ENCODE measurements at regions not wholly inside any gene's neighbourhood (a gene's known extent, or its start where the extent isn't known, plus 50 kb on each side); places are given as distances from the start of the nearest gene placed in this dataset.

DNA sequence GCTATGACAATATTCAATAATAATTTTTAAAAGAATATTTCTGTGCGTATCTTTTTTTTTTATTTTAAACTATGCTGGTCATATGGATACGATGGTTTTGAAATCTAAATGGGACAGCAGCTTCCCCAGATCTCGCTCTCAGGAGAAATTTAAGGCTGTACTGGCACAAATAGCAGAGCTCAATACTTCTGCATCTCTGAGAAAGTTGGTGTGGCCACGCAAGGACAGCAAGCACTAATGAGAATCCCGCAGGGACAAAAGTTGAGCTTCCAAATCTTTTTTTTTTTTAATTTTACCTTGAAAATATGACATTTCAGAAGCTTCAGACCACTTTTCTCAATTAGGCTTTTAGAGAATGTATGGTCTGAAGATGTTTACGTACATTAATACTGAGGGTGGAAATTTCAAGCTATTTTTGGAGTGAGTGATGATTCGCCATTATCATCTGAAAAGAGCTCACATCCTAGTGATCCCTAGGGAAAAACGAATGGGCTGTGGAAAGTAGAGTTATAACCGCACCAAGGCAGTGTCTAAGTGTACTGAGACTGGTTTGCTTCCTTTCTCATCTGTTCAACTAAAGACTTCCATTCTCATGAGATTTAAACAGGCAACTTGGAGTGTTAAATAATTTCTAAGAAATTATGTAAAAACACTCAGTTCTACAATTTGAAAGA, 840.0 kb downstream of the C6orf118 start:
- H2AFZ ChIP-seq (ENCODE audit: control insufficient read depth, low read length) = no peak overlapping the region
- H3K36me3 ChIP-seq (ENCODE audit: control insufficient read depth in 2 of 2, extremely low read depth in 1 of 2, insufficient read depth in 2 of 2, low read length in 2 of 2) = no peaks in the 10 kb centered on the region
- H3K27me3 ChIP-seq (ENCODE audit: control insufficient read depth, extremely low read depth, insufficient read depth, low read length) = no peaks in the 10 kb centered on the region
- H3K4me2 ChIP-seq (ENCODE audit: control insufficient read depth, extremely low read depth, insufficient read depth, low read depth, low read length) = no peak overlapping the region
- DNase-seq (ENCODE audit: low read depth, low spot score) (no peak), FAIRE-seq (no peak)
- no peak overlapping the region for H3K27ac ChIP-seq (ENCODE audit: control insufficient read depth, insufficient read depth, low read length)
- H3K9me3 ChIP-seq (ENCODE audit: control insufficient read depth, low read depth, low read length) = no peaks in the 10 kb centered on the region
- no peaks in the 10 kb centered on the region for H4K20me1 ChIP-seq (ENCODE audit: control insufficient read depth, extremely low read depth, insufficient read depth, low read length)
- no peak overlapping the region for H3K9ac ChIP-seq (ENCODE audit: control insufficient read depth, extremely low read depth, insufficient read depth, low read length)
- H3K9me1 ChIP-seq (ENCODE audit: control insufficient read depth, extremely low read depth, insufficient read depth, low read length) = no peaks in the 10 kb centered on the region
- H3K4me3 ChIP-seq (ENCODE audit: control insufficient read depth in 2 of 3, extremely low read depth in 1 of 3, insufficient read depth in 2 of 3, low read depth in 1 of 3, low read length in 3 of 3) = no peak overlapping the region
- TF ChIP-seq EZH2 (IDR thresholded peaks at IDR 0.05; ENCODE audit: low read length) = no peak
- TF ChIP-seq, protein P1, sequence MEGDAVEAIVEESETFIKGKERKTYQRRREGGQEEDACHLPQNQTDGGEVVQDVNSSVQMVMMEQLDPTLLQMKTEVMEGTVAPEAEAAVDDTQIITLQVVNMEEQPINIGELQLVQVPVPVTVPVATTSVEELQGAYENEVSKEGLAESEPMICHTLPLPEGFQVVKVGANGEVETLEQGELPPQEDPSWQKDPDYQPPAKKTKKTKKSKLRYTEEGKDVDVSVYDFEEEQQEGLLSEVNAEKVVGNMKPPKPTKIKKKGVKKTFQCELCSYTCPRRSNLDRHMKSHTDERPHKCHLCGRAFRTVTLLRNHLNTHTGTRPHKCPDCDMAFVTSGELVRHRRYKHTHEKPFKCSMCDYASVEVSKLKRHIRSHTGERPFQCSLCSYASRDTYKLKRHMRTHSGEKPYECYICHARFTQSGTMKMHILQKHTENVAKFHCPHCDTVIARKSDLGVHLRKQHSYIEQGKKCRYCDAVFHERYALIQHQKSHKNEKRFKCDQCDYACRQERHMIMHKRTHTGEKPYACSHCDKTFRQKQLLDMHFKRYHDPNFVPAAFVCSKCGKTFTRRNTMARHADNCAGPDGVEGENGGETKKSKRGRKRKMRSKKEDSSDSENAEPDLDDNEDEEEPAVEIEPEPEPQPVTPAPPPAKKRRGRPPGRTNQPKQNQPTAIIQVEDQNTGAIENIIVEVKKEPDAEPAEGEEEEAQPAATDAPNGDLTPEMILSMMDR (optimal IDR thresholded peaks at IDR 0.05 in 1 of 3, IDR thresholded peaks at IDR 0.05 in 1 of 3, conservative IDR thresholded peaks at IDR 0.05 in 1 of 3; ENCODE audit: extremely low read depth in 1 of 3, insufficient read depth in 2 of 3, low read length in 3 of 3) = no peak
- H3K79me2 ChIP-seq (ENCODE audit: control insufficient read depth, insufficient read depth, low read length) = no peaks in the 10 kb centered on the region
- dilution Hi-C loops (cut with MboI; ENCODE audit: extremely low pct_ligation_motif_present, low sequenced_read_pairs) = no loop called here
- H3K4me1 ChIP-seq (ENCODE audit: control insufficient read depth, extremely low read depth, insufficient read depth, low read length) = no peaks in the 10 kb centered on the region

DNA sequence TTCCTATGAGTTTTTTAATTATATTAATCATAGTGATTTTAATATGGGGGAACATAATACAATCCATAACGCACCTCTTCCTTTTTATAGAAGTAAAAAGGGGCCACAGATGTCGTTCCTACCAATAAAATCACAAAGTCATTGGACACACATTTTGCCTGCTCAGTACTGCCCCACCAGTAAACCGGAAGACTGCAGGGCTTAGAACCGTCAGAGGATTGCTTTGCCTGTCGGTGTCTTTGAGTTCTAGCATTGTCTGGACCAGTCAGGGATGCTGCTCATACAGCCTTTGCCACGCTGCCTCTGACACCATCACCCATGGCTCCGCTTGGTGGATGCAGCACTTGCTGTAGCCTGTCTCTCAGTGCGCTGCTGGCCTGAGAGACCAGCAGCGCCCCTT, 853.6 kb downstream of the C6orf118 start:
- H4K20me1 ChIP-seq (ENCODE audit: control insufficient read depth, extremely low read depth, insufficient read depth, low read length) = no peaks in the 10 kb centered on the region
- no peaks in the 10 kb centered on the region for H3K4me1 ChIP-seq (ENCODE audit: control insufficient read depth, extremely low read depth, insufficient read depth, low read length)
- H3K4me3 ChIP-seq (ENCODE audit: control insufficient read depth in 2 of 3, extremely low read depth in 1 of 3, insufficient read depth in 2 of 3, low read depth in 1 of 3, low read length in 3 of 3) = no peak overlapping the region
- TF ChIP-seq, protein P1 (optimal IDR thresholded peaks at IDR 0.05 in 1 of 3, IDR thresholded peaks at IDR 0.05 in 1 of 3, conservative IDR thresholded peaks at IDR 0.05 in 1 of 3; ENCODE audit: extremely low read depth in 1 of 3, insufficient read depth in 2 of 3, low read length in 3 of 3) = no peak
- no peak for TF ChIP-seq EZH2 (IDR thresholded peaks at IDR 0.05; ENCODE audit: low read length)
- H3K27ac ChIP-seq (ENCODE audit: control insufficient read depth, insufficient read depth, low read length) = no peak overlapping the region
- no peaks in the 10 kb centered on the region for H3K27me3 ChIP-seq (ENCODE audit: control insufficient read depth, extremely low read depth, insufficient read depth, low read length)
- H3K9me3 ChIP-seq (ENCODE audit: control insufficient read depth, low read depth, low read length) = no peaks in the 10 kb centered on the region
- DNase-seq (ENCODE audit: low read depth, low spot score) (no peak), FAIRE-seq (no peak)
- dilution Hi-C loops (cut with MboI; ENCODE audit: extremely low pct_ligation_motif_present, low sequenced_read_pairs) = no loop called here
- no peak overlapping the region for H3K4me2 ChIP-seq (ENCODE audit: control insufficient read depth, extremely low read depth, insufficient read depth, low read depth, low read length)
- no peak overlapping the region for H2AFZ ChIP-seq (ENCODE audit: control insufficient read depth, low read length)
- no peaks in the 10 kb centered on the region for H3K79me2 ChIP-seq (ENCODE audit: control insufficient read depth, insufficient read depth, low read length)
- no peak overlapping the region for H3K9ac ChIP-seq (ENCODE audit: control insufficient read depth, extremely low read depth, insufficient read depth, low read length)
- H3K36me3 ChIP-seq (ENCODE audit: control insufficient read depth in 2 of 2, extremely low read depth in 1 of 2, insufficient read depth in 2 of 2, low read length in 2 of 2) = no peaks in the 10 kb centered on the region
- no peaks in the 10 kb centered on the region for H3K9me1 ChIP-seq (ENCODE audit: control insufficient read depth, extremely low read depth, insufficient read depth, low read length)

All from keratinocyte (primary cell).